ENCODE measurements at regions not wholly inside any gene's neighbourhood (a gene's known extent, or its start where the extent isn't known, plus 50 kb on each side); places are given as distances from the start of the nearest gene placed in this dataset.

DNA sequence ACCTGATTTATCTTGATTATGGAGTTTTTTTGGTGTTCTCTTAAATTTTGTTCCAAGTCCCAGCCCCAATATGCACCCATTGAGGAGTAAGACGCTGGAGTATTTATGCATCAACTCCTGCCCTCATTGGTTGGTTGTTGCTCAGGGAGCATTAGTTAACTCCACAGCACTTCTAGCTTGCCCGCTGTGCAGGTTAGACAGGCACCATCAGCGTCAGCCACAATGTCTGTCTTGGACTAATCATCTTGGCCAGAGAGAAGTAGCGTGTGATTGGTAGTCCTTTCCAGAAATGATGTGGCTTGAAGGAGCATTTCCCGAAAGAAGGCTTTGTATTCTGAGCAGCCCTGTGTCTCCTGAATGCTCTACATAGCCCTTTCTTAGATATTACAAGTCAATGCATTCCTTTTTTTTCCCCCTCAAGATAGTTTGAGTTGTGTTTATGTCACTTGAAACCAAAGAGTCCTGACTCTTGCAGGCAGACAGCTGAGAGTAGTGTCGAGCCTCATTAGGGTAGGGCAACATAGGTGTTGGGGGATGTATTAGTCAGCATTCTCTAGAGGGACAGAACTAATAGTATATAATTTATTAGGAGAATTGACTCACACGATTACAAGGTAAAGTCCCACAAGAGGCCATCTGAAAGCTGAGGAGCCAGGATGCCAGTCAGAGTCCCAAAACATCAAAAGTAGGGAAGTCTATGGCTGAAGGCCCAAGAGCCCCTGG is 94.6 kb upstream of the RCN1 start:
- Histone ChIP-seq H4K20me1 (ENCODE audit: insufficient read depth) (no peaks in the 10 kb centered on the region), H3K9ac (ENCODE audit: low read length) (no peak overlapping the region), H3K79me2 (replicated peaks; ENCODE audit: insufficient read depth, low read length) (no peaks in the 10 kb centered on the region), H3F3A (ENCODE audit: insufficient read depth, low read length, poor library complexity, severe bottlenecking) (no peaks in the 10 kb centered on the region), H2AFZ (ENCODE audit: low read depth, low read length) (no peak overlapping the region), H3K36me3 (ENCODE audit: insufficient read depth, low read length) (no peaks in the 10 kb centered on the region), H3K4me3 (ENCODE audit: low read length) (no peak overlapping the region), H3K9me3 (ENCODE audit: low read length) (no peaks in the 10 kb centered on the region), H3K27ac (ENCODE audit: low read length) (no peak overlapping the region), H3K9me2 (ENCODE audit: insufficient read depth, low read length) (no peaks in the 10 kb centered on the region), H3K27me3 (ENCODE audit: insufficient read depth, low read depth, low read length) (no peaks in the 10 kb centered on the region), H3K4me2 (ENCODE audit: low read length) (no peak overlapping the region)
- TF ChIP-seq, protein P1, sequence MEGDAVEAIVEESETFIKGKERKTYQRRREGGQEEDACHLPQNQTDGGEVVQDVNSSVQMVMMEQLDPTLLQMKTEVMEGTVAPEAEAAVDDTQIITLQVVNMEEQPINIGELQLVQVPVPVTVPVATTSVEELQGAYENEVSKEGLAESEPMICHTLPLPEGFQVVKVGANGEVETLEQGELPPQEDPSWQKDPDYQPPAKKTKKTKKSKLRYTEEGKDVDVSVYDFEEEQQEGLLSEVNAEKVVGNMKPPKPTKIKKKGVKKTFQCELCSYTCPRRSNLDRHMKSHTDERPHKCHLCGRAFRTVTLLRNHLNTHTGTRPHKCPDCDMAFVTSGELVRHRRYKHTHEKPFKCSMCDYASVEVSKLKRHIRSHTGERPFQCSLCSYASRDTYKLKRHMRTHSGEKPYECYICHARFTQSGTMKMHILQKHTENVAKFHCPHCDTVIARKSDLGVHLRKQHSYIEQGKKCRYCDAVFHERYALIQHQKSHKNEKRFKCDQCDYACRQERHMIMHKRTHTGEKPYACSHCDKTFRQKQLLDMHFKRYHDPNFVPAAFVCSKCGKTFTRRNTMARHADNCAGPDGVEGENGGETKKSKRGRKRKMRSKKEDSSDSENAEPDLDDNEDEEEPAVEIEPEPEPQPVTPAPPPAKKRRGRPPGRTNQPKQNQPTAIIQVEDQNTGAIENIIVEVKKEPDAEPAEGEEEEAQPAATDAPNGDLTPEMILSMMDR (IDR thresholded peaks at IDR 0.05; ENCODE audit: poor library complexity, severe bottlenecking): no peak
- TF ChIP-seq MXI1 (conservative IDR thresholded peaks at IDR 0.05; ENCODE audit: poor library complexity, severe bottlenecking) (no peak), EZH2 (IDR thresholded peaks at IDR 0.05; ENCODE audit: borderline replicate concordance, insufficient read depth, low read length, poor library complexity, severe bottlenecking) (no peak), EP300 (conservative IDR thresholded peaks at IDR 0.05; ENCODE audit: poor library complexity, severe bottlenecking) (no peak), SMC3 (conservative IDR thresholded peaks at IDR 0.05; ENCODE audit: poor library complexity) (no peak), TAF1 (IDR thresholded peaks at IDR 0.05; ENCODE audit: low read depth) (no peak), RAD21 (conservative IDR thresholded peaks at IDR 0.05) (no peak), POLR2AphosphoS5 (IDR thresholded peaks at IDR 0.05) (no peak)
- TF ChIP-seq, protein P2, sequence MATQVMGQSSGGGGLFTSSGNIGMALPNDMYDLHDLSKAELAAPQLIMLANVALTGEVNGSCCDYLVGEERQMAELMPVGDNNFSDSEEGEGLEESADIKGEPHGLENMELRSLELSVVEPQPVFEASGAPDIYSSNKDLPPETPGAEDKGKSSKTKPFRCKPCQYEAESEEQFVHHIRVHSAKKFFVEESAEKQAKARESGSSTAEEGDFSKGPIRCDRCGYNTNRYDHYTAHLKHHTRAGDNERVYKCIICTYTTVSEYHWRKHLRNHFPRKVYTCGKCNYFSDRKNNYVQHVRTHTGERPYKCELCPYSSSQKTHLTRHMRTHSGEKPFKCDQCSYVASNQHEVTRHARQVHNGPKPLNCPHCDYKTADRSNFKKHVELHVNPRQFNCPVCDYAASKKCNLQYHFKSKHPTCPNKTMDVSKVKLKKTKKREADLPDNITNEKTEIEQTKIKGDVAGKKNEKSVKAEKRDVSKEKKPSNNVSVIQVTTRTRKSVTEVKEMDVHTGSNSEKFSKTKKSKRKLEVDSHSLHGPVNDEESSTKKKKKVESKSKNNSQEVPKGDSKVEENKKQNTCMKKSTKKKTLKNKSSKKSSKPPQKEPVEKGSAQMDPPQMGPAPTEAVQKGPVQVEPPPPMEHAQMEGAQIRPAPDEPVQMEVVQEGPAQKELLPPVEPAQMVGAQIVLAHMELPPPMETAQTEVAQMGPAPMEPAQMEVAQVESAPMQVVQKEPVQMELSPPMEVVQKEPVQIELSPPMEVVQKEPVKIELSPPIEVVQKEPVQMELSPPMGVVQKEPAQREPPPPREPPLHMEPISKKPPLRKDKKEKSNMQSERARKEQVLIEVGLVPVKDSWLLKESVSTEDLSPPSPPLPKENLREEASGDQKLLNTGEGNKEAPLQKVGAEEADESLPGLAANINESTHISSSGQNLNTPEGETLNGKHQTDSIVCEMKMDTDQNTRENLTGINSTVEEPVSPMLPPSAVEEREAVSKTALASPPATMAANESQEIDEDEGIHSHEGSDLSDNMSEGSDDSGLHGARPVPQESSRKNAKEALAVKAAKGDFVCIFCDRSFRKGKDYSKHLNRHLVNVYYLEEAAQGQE (IDR thresholded peaks at IDR 0.05; ENCODE audit: borderline replicate concordance): no peak

DNA sequence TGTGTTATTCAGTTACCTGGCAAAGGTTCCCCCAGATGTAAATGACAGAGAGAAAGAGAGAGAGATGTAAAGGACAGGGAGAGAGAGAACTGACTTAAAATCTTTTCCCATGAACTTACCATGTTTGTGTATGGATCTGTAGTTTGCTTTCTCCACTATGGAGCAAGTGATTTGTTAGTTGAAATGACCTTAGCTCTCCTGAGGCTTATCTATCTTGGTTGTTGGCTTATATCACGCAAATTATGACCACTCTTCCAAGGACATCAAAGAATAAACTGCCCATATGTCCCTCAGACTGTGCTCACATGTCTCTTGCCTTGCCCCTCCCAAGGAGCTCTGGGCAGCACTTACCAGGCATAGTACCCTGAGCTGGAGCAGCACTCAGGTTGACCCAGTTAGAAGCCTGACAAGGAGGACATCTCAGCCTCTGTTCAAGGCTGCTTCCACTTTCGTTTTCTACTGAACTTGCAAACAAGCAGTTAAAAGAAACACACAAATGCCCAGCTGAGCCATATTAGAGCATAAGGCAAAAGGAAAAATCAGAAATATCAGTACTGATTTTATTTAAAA is 95.3 kb upstream of the RCN1 start:
- Histone ChIP-seq H3F3A (ENCODE audit: insufficient read depth, low read length, poor library complexity, severe bottlenecking) (no peaks in the 10 kb centered on the region), H4K20me1 (ENCODE audit: insufficient read depth) (no peaks in the 10 kb centered on the region), H3K79me2 (replicated peaks; ENCODE audit: insufficient read depth, low read length) (no peaks in the 10 kb centered on the region), H3K4me3 (ENCODE audit: low read length) (no peak overlapping the region), H3K27me3 (ENCODE audit: insufficient read depth, low read depth, low read length) (no peaks in the 10 kb centered on the region), H3K9ac (ENCODE audit: low read length) (no peak overlapping the region), H3K36me3 (ENCODE audit: insufficient read depth, low read length) (no peaks in the 10 kb centered on the region), H2AFZ (ENCODE audit: low read depth, low read length) (no peak overlapping the region), H3K9me3 (ENCODE audit: low read length) (no peaks in the 10 kb centered on the region), H3K4me2 (ENCODE audit: low read length) (no peak overlapping the region), H3K27ac (ENCODE audit: low read length) (no peak overlapping the region), H3K9me2 (ENCODE audit: insufficient read depth, low read length) (no peaks in the 10 kb centered on the region)
- no peak for TF ChIP-seq EZH2 (IDR thresholded peaks at IDR 0.05; ENCODE audit: borderline replicate concordance, insufficient read depth, low read length, poor library complexity, severe bottlenecking)
- TF ChIP-seq EP300 (conservative IDR thresholded peaks at IDR 0.05; ENCODE audit: poor library complexity, severe bottlenecking): no peak
- no peak for TF ChIP-seq TAF1 (IDR thresholded peaks at IDR 0.05; ENCODE audit: low read depth)
- TF ChIP-seq, protein P1 (IDR thresholded peaks at IDR 0.05; ENCODE audit: poor library complexity, severe bottlenecking): no peak
- no peak for TF ChIP-seq MXI1 (conservative IDR thresholded peaks at IDR 0.05; ENCODE audit: poor library complexity, severe bottlenecking)
- TF ChIP-seq, protein P2 (IDR thresholded peaks at IDR 0.05; ENCODE audit: borderline replicate concordance): no peak
- TF ChIP-seq POLR2AphosphoS5 (IDR thresholded peaks at IDR 0.05): no peak
- no peak for TF ChIP-seq RAD21 (conservative IDR thresholded peaks at IDR 0.05)
- TF ChIP-seq SMC3 (conservative IDR thresholded peaks at IDR 0.05; ENCODE audit: poor library complexity): no peak

Measured in neural cell (in vitro differentiated cells).